GM12878 (cell line): ENCODE measurements at regions not wholly inside any gene's neighbourhood (a gene's known extent, or its start where the extent isn't known, plus 50 kb on each side); places are given as distances from the start of the nearest gene placed in this dataset.

ENCODE experiments used
- ATAC-seq: fragments of 200-7000 bp; cut with Tn5 transposase; 3 replicates; pipeline ENCODE4 v1.9.1; 2020; ENCODE audit warnings: mild to moderate bottlenecking, moderate library complexity
- BruUV-seq: library from RNA; stranded (reverse); fragments of 400-500 nt; replicated peaks from 2 replicates; lab custom pipeline; 2021; lab: Mats Ljungman, UMichigan
- CTCF ChIA-PET: fragments of 300-600 bp; sonication (Branson Sonifier 250); formaldehyde crosslinking; extraction: SDS; loops from one replicate; lab custom pipeline; 2021; ENCODE audit warnings: inconsistent platforms; lab: Yijun Ruan, JAX
- POLR2A ChIA-PET: fragments of 350-600 bp; formaldehyde crosslinking; extraction: SDS; loops from one replicate; lab custom pipeline; 2021; ENCODE audit warnings: inconsistent platforms; lab: Charles Lee
- RAD21 ChIA-PET: fragments of 300-600 bp; sonication (Branson Sonifier 250); formaldehyde crosslinking; loops from one replicate; lab custom pipeline; 2023; ENCODE audit warnings: antibody characterized with exemption; ENCODE audit not compliant: unreplicated experiment; lab: Charles Lee
- SMC1A ChIA-PET: fragments of 300-600 bp; sonication (Branson Sonifier 250); formaldehyde crosslinking; loops from one replicate; lab custom pipeline; 2023; ENCODE audit not compliant: unreplicated experiment, uncharacterized antibody; lab: Charles Lee
- DNase-seq: peaks from one replicate; pipeline ENCODE4 v3.0.0-alpha.2; 2011; ENCODE audit warnings: low read depth, low spot score
- FAIRE-seq: peaks from 3 replicates; lab custom pipeline; 2011; peaks lifted over from hg19 to GRCh38; lab: Jason Lieb, UNC
- H2AFZ ChIP-seq: 2 replicates; pipeline ENCODE4 v1.6.0; 2011; ENCODE audit warnings: low read depth, low read length, control low read depth; ENCODE audit not compliant: control insufficient read depth
- H3K27ac ChIP-seq: 2 replicates; pipeline ENCODE4 v1.5.1; 2011; ENCODE audit warnings: control low read depth; ENCODE audit not compliant: control insufficient read depth, insufficient read depth
- H3K27me3 ChIP-seq, 2 experiments: replicated peaks in 1 of 2; 2 replicates each; pipeline versions ENCODE4 v1.6.0 to v1.6.1; 2011; ENCODE audit warnings: low read length in 1 of 2; ENCODE audit not compliant: control insufficient read depth in 2 of 2, insufficient read depth in 2 of 2
- H3K36me3 ChIP-seq, 2 experiments: 2 replicates each; pipeline ENCODE4 v1.5.1; 2011; ENCODE audit warnings: low read length in 1 of 2; ENCODE audit not compliant: control insufficient read depth in 2 of 2, insufficient read depth in 2 of 2
- H3K4me1 ChIP-seq: 2 replicates; pipeline ENCODE4 v1.6.1; 2011; ENCODE audit warnings: mild to moderate bottlenecking, low read length, moderate library complexity, mixed read lengths; ENCODE audit not compliant: control insufficient read depth, insufficient read depth
- H3K4me2 ChIP-seq: 2 replicates; pipeline ENCODE4 v1.6.0; 2011; ENCODE audit warnings: control low read depth; ENCODE audit not compliant: control insufficient read depth, insufficient read depth
- H3K4me3 ChIP-seq: fragments of 200-600 bp; sonication (generic); 2 replicates; pipeline ENCODE4 v1.5.1; 2016
- H3K79me2 ChIP-seq: 2 replicates; pipeline ENCODE4 v1.6.0; 2011; ENCODE audit warnings: low read length; ENCODE audit not compliant: control insufficient read depth, insufficient read depth
- H3K9ac ChIP-seq: 2 replicates; pipeline ENCODE4 v1.8.0; 2011; ENCODE audit warnings: low read length, control low read depth, mixed read lengths; ENCODE audit not compliant: control insufficient read depth, insufficient read depth
- H3K9me3 ChIP-seq: replicated peaks from 3 replicates; pipeline ENCODE4 v1.5.1; 2011; ENCODE audit warnings: mild to moderate bottlenecking, low read length; ENCODE audit not compliant: control insufficient read depth, insufficient read depth
- H4K20me1 ChIP-seq: 2 replicates; pipeline ENCODE4 v1.6.0; 2011; ENCODE audit not compliant: control insufficient read depth, insufficient read depth
- BCL3 ChIP-seq: IDR thresholded peaks from 2 replicates; pipeline ENCODE4 v1.6.1; 2011; ENCODE audit warnings: borderline replicate concordance, low read depth, mild to moderate bottlenecking, moderate library complexity, low read length; ENCODE audit not compliant: insufficient read depth, poor library complexity, severe bottlenecking
- CBX5 ChIP-seq: sonication (generic); IDR thresholded peaks from 2 replicates; pipeline ENCODE4 v1.6.1; 2016; ENCODE audit warnings: low read depth, moderate library complexity, mild to moderate bottlenecking, inconsistent platforms
- HDAC6 ChIP-seq: fragments of 200-600 bp; sonication (generic); IDR thresholded peaks from one replicate; pipeline ENCODE4 v1.8.0; 2017; ENCODE audit warnings: antibody characterized with exemption; ENCODE audit not compliant: unreplicated experiment
- POLR2AphosphoS5 ChIP-seq: IDR thresholded peaks from 2 replicates; pipeline ENCODE4 v1.6.1; 2011; ENCODE audit warnings: mild to moderate bottlenecking, low read length, inconsistent platforms
- POU2F2 ChIP-seq: IDR thresholded peaks from 3 replicates; pipeline ENCODE4 v1.6.1; 2011; ENCODE audit warnings: low read depth, mild to moderate bottlenecking, low read length, borderline replicate concordance
- SIX5 ChIP-seq: IDR thresholded peaks from 2 replicates; pipeline ENCODE4 v1.6.1; 2011; ENCODE audit warnings: mild to moderate bottlenecking, low read depth, low read length, moderate library complexity; ENCODE audit not compliant: severe bottlenecking
- SPI1 ChIP-seq: IDR thresholded peaks from 2 replicates; pipeline ENCODE4 v1.6.1; 2011; ENCODE audit warnings: low read depth, mild to moderate bottlenecking, low read length, moderate library complexity, borderline replicate concordance; ENCODE audit not compliant: insufficient read depth
- TCF12 ChIP-seq: IDR thresholded peaks from 2 replicates; pipeline ENCODE4 v1.6.1; 2011; ENCODE audit warnings: low read depth, mild to moderate bottlenecking, low read length
- YBX1 ChIP-seq: fragments of 450-650 bp; IDR thresholded peaks from 2 replicates; pipeline ENCODE4 v1.6.1; 2016; ENCODE audit warnings: antibody characterized with exemption
- ZBED1 ChIP-seq: IDR thresholded peaks from 2 replicates; pipeline ENCODE4 v1.6.1; 2016; ENCODE audit warnings: borderline replicate concordance
- WGBS: methylation state at CpG from one replicate; pipeline ENCODE4 v1.1.6; 2016; ENCODE audit warnings: low lambda C conversion rate; ENCODE audit not compliant: insufficient replicate concordance, insufficient coverage; ENCODE audit errors: missing lambda C conversion rate; 5-methylcytosine and 5-hydroxymethylcytosine counted together
- in situ Hi-C: fragments of 300-500 bp; cut with MboI; formaldehyde crosslinking; loops from 9 replicates; pipeline ENCODE4 v1.14.3; 2018; ENCODE audit warnings: mixed read lengths
- intact Hi-C: fragments of 100-400 bp; cut with micrococcal nuclease; formaldehyde crosslinking; loops from one replicate; pipeline ENCODE4 v1.14.2; 2022; ENCODE audit not compliant: unreplicated experiment
- TF ChIP-seq, protein P1 (sequence below): fragments of 450-650 bp; IDR thresholded peaks from 2 replicates; pipeline ENCODE4 v1.6.1; 2017; ENCODE audit warnings: mild to moderate bottlenecking, moderate library complexity
- TF ChIP-seq, protein P2 (sequence below): IDR thresholded peaks from 2 replicates; pipeline ENCODE4 v1.6.1; 2011; ENCODE audit warnings: borderline replicate concordance, low read depth, mild to moderate bottlenecking, moderate library complexity, mixed read lengths, low read length; ENCODE audit not compliant: insufficient read depth; ENCODE audit errors: extremely low read length
- TF ChIP-seq, protein P3 (sequence below): IDR thresholded peaks from 2 replicates; pipeline ENCODE4 v1.6.1; 2012; ENCODE audit warnings: improper control_type of control experiment, low read depth, low read length; ENCODE audit not compliant: insufficient replicate concordance

GRCh38 chr3:193778676-193779075, 185.7 kb downstream of the OPA1 start:
- Histone ChIP-seq H3K27ac (no peak overlapping the region), H2AFZ (no peak overlapping the region), H3K9me3 (no peaks in the 10 kb centered on the region), H3K4me1 (no peaks in the 10 kb centered on the region), H3K36me3 (no peaks in the 10 kb centered on the region), H3K4me2 (no peak overlapping the region), H3K4me3 (no peak overlapping the region), H3K27me3 (peaks cover 0 to 3% of the 10 kb centered on the region in 2 experiments; a peak in 2 of 4 replicates), H3K9ac (no peak overlapping the region), H4K20me1 (no peaks in the 10 kb centered on the region), H3K79me2 (no peaks in the 10 kb centered on the region)
- intact Hi-C loops, result no loop called here
- no TSS peak for BruUV-seq
- in situ Hi-C loops, result no loop called here
- no peak for FAIRE-seq
- DNase-seq, result no peak
- ATAC-seq, result no peak
- POLR2A ChIA-PET, result no interaction called here
- CTCF ChIA-PET, result interaction anchor here (1.2 to 4.1 kb wide), 4 partner anchors 11 to 538 kb away, joined by 3 to 53 read pairs (median 14); no protein-coding TSS in a partner anchor
- SMC1A ChIA-PET, result interaction anchor here (1.1 to 3.6 kb wide), 2 partner anchors 35 to 113 kb away, joined by 3 to 14 read pairs; no protein-coding TSS in a partner anchor
- RAD21 ChIA-PET, result no interaction called here
- 69% methylated on average over 10 of the region's 10 CpGs for WGBS
- TF ChIP-seq YBX1 (no peak), POU2F2 (no peak), POLR2AphosphoS5 (no peak), HDAC6 (no peak), BCL3 (no peak), ZBED1 (no peak), CBX5 (no peak), SIX5 (no peak), TCF12 (no peak), SPI1 (no peak)
- TF ChIP-seq, protein P1, sequence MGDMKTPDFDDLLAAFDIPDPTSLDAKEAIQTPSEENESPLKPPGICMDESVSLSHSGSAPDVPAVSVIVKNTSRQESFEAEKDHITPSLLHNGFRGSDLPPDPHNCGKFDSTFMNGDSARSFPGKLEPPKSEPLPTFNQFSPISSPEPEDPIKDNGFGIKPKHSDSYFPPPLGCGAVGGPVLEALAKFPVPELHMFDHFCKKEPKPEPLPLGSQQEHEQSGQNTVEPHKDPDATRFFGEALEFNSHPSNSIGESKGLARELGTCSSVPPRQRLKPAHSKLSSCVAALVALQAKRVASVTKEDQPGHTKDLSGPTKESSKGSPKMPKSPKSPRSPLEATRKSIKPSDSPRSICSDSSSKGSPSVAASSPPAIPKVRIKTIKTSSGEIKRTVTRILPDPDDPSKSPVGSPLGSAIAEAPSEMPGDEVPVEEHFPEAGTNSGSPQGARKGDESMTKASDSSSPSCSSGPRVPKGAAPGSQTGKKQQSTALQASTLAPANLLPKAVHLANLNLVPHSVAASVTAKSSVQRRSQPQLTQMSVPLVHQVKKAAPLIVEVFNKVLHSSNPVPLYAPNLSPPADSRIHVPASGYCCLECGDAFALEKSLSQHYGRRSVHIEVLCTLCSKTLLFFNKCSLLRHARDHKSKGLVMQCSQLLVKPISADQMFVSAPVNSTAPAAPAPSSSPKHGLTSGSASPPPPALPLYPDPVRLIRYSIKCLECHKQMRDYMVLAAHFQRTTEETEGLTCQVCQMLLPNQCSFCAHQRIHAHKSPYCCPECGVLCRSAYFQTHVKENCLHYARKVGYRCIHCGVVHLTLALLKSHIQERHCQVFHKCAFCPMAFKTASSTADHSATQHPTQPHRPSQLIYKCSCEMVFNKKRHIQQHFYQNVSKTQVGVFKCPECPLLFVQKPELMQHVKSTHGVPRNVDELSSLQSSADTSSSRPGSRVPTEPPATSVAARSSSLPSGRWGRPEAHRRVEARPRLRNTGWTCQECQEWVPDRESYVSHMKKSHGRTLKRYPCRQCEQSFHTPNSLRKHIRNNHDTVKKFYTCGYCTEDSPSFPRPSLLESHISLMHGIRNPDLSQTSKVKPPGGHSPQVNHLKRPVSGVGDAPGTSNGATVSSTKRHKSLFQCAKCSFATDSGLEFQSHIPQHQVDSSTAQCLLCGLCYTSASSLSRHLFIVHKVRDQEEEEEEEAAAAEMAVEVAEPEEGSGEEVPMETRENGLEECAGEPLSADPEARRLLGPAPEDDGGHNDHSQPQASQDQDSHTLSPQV, result no peak
- TF ChIP-seq, protein P2, sequence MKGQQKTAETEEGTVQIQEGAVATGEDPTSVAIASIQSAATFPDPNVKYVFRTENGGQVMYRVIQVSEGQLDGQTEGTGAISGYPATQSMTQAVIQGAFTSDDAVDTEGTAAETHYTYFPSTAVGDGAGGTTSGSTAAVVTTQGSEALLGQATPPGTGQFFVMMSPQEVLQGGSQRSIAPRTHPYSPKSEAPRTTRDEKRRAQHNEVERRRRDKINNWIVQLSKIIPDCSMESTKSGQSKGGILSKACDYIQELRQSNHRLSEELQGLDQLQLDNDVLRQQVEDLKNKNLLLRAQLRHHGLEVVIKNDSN, result no peak
- TF ChIP-seq, protein P3, sequence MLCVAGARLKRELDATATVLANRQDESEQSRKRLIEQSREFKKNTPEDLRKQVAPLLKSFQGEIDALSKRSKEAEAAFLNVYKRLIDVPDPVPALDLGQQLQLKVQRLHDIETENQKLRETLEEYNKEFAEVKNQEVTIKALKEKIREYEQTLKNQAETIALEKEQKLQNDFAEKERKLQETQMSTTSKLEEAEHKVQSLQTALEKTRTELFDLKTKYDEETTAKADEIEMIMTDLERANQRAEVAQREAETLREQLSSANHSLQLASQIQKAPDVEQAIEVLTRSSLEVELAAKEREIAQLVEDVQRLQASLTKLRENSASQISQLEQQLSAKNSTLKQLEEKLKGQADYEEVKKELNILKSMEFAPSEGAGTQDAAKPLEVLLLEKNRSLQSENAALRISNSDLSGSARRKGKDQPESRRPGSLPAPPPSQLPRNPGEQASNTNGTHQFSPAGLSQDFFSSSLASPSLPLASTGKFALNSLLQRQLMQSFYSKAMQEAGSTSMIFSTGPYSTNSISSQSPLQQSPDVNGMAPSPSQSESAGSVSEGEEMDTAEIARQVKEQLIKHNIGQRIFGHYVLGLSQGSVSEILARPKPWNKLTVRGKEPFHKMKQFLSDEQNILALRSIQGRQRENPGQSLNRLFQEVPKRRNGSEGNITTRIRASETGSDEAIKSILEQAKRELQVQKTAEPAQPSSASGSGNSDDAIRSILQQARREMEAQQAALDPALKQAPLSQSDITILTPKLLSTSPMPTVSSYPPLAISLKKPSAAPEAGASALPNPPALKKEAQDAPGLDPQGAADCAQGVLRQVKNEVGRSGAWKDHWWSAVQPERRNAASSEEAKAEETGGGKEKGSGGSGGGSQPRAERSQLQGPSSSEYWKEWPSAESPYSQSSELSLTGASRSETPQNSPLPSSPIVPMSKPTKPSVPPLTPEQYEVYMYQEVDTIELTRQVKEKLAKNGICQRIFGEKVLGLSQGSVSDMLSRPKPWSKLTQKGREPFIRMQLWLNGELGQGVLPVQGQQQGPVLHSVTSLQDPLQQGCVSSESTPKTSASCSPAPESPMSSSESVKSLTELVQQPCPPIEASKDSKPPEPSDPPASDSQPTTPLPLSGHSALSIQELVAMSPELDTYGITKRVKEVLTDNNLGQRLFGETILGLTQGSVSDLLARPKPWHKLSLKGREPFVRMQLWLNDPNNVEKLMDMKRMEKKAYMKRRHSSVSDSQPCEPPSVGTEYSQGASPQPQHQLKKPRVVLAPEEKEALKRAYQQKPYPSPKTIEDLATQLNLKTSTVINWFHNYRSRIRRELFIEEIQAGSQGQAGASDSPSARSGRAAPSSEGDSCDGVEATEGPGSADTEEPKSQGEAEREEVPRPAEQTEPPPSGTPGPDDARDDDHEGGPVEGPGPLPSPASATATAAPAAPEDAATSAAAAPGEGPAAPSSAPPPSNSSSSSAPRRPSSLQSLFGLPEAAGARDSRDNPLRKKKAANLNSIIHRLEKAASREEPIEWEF, result no peak
